ENCODE measurements at regions not wholly inside any gene's neighbourhood (a gene's known extent, or its start where the extent isn't known, plus 50 kb on each side); places are given as distances from the start of the nearest gene placed in this dataset.
"Not testable (repeated sequence)": the region's sequence is repeated elsewhere in the genome, so short reads cannot be mapped to it uniquely, and the experiment has no call there.

GRCh38 chr5:135095871-135096270 lies 61.8 kb upstream of the PITX1 start:
- no peak for DNase-seq

DNA sequence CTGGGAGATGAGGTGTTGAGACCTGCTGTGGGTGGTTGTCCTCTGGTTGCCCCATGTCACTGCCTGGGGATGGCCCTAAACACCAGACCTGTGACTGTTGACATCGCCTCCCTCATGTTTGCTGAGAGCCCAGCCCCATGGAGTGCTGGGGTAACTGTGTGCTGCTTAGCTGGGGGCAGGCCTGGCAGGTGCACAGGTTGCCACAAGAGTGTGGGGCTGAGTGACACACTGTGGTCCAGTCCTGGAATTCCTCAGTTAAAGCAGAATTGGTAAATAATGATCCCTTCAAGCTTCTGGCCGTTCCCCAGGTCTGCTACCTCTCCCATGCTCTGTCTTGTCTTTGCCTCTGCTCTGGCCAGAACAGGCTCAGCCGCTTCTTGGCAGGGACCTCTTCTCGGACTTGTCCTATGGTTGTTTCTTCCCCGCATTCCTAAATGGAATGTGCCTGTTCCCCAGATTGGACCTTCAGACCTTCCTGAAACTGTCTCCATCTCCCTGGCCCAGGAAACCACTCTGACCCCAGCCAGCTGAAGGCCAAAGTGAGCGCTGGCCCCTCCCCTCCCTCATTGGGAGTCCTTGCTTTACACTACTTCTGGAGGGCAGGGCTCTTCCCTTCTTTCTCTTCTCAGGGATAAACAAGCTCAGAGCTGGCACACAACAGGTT lies 61.2 kb upstream of the PITX1 start:
- DNase-seq: no peak

DNA sequence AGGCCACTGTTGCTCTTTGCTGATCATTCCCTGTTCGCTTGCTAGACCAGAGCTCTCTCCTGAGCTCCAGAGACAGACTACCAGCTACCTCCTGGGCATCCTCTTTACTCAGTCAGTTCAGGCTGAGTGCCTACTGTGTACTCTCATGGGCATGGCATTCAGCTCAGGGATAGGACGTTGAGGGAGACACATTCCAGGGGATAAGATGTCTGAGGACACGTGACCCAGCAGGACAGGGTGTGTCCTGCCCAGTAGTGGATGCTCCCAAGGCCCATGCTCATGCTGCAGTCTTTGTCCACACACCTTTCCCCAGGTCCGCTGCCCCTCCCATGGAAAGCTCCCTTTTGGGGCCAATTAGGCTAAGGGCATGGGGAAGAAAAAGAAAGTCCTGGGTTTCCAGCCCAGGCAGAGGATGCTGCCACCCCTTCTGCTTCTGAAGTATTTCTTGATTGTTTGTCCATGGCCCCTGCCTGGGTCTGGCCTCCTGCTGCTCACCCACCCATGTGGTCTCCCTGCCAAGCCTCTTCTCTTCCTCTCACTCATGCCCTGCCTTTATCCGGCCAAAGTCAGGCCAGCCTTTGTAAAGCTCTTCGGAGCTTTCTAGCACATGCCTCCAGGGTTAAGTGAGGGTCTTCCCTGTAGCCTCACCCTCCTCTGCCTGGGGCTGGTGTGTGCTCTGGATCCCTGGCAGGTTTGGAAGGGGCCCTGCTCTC lies 60.5 kb upstream of the PITX1 start:
- DNase-seq: no peak

GRCh38 chr5:135093483-135093882 lies 59.5 kb upstream of the PITX1 start:
- DNase-seq: not testable (repeated sequence)

GRCh38 chr5:135092476-135092875 lies 58.4 kb upstream of the PITX1 start:
- DNase-seq: no peak

- DNase-seq: no peak
These were observed 57.3 kb upstream of the PITX1 start for GRCh38 chr5:135091286-135091685.

DNA sequence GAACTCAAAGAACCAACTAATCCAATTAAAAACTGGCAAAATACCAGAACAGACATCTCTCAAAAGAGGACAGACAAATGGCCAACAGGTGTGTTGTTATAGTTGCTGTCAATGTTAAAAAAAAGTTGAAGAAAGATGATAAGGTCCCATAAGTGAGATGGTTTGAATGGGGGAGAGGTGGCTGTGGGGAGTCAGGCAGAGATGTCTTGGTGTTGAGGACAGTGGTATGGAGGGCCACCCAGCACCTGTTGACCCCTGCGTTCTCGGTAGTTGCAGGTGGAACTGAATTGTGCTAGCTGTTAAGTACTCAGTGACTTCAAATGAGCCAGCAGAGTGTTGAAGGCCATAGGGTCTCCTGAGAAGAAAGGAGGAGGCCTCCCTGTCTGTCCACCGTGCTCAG lies 55.9 kb upstream of the PITX1 start:
- no peak for DNase-seq

- no peak for DNase-seq
These were observed 54.9 kb upstream of the PITX1 start for GRCh38 chr5:135088911-135089310.

- no peak for DNase-seq
These were observed 53.9 kb upstream of the PITX1 start for GRCh38 chr5:135087950-135088349.

- DNase-seq: no peak
These were observed 52.1 kb upstream of the PITX1 start for GRCh38 chr5:135085936-135086725.

DNA sequence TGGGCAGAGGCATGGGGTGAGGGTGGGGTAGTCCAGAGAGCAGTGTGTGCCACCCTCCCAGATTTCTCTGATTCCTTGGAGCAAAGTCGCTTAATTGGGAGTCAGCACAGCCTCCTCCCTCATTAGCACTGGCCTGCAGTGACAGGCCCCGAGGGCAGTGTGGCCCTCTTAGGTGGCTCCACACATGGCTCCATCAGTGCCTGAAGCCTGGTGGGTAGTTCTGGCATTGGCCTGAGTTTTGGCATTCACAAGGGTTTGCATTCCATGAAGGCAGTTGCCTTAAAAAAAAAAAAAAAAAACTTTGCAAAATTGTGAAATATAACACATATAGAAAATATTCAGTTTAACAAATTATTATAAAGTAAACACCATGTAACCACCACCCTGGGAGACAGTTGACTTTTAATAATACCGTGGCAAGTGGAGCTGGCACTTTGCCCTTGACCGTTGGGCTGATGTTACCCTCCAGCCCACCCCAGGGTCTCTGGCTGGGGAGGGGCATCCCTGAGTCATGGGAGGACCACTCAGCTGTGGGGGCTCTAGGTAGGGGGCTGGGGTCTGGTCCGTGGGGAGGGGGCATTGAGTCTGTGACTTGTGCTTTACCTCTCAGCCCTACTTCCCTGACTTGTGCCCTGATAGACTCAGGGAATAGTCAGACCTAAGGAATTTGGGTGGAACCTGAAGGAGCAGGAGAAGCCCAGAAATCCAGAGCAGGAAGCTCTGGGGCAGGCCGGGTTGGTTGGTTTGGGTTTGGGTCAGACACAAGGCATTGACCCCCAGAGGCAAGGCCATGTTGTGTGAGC lies 51.3 kb upstream of the PITX1 start:
- no peak for DNase-seq
